H9 (cell line): ENCODE measurements at regions not wholly inside any gene's neighbourhood (a gene's known extent, or its start where the extent isn't known, plus 50 kb on each side); places are given as distances from the start of the nearest gene placed in this dataset.

Experiments
- DNase-seq: peaks from one replicate; pipeline ENCODE4 v3.0.0-alpha.2; 2017
- H2AFZ ChIP-seq: one replicate; pipeline ENCODE4 v1.6.1; 2013; ENCODE audit warnings: mild to moderate bottlenecking, low read length, control low read depth, moderate library complexity
- H2AK5ac ChIP-seq: 2 replicates; pipeline ENCODE4 v1.6.1; 2013; ENCODE audit warnings: low read length, control low read depth, mixed read lengths; ENCODE audit not compliant: insufficient read length
- H2BK120ac ChIP-seq: one replicate; pipeline ENCODE4 v1.6.1; 2013; ENCODE audit warnings: low read depth, mild to moderate bottlenecking, low read length, control low read depth, inconsistent platforms; ENCODE audit not compliant: poor library complexity, severe bottlenecking
- H2BK12ac ChIP-seq: 2 replicates; pipeline ENCODE4 v1.6.1; 2013; ENCODE audit warnings: low read length, control low read depth, mixed read lengths, low read depth; ENCODE audit not compliant: insufficient read length
- H2BK15ac ChIP-seq: 2 replicates; pipeline ENCODE4 v1.6.1; 2013; ENCODE audit warnings: low read depth, low read length, control low read depth
- H2BK20ac ChIP-seq: one replicate; pipeline ENCODE4 v1.6.1; 2013; ENCODE audit warnings: low read depth, mild to moderate bottlenecking, low read length, control low read depth, inconsistent platforms; ENCODE audit not compliant: poor library complexity, severe bottlenecking
- H2BK5ac ChIP-seq: 2 replicates; pipeline ENCODE4 v1.6.1; 2013; ENCODE audit warnings: low read length, control low read depth, mixed read lengths; ENCODE audit not compliant: insufficient read length
- H3K14ac ChIP-seq: 2 replicates; pipeline ENCODE4 v1.6.1; 2013; ENCODE audit warnings: low read length, control low read depth; ENCODE audit not compliant: insufficient read depth
- H3K18ac ChIP-seq: 2 replicates; pipeline ENCODE4 v1.6.1; 2013; ENCODE audit warnings: low read depth, mild to moderate bottlenecking, mixed read lengths, low read length, control low read depth; ENCODE audit not compliant: insufficient read length
- H3K23ac ChIP-seq: 2 replicates; pipeline ENCODE4 v1.6.1; 2013; ENCODE audit warnings: low read length, control low read depth, mixed read lengths, low read depth; ENCODE audit not compliant: insufficient read length
- H3K23me2 ChIP-seq: 2 replicates; pipeline ENCODE4 v1.6.1; 2013; ENCODE audit warnings: low read depth, mild to moderate bottlenecking, mixed read lengths, low read length, control low read depth; ENCODE audit not compliant: insufficient read length, poor library complexity, severe bottlenecking
- H3K27ac ChIP-seq: 2 replicates; pipeline ENCODE4 v1.5.1; 2013; ENCODE audit warnings: low read length, control low read depth, mixed read lengths, low read depth; ENCODE audit not compliant: insufficient read length
- H3K27me3 ChIP-seq: 2 replicates; pipeline ENCODE4 v1.6.1; 2013; ENCODE audit warnings: low read length, control low read depth, inconsistent platforms; ENCODE audit not compliant: insufficient read depth
- H3K4ac ChIP-seq: 2 replicates; pipeline ENCODE4 v1.6.1; 2013; ENCODE audit warnings: low read depth, mild to moderate bottlenecking, control low read depth, inconsistent platforms, low read length, moderate library complexity
- H3K4me1 ChIP-seq: 2 replicates; pipeline ENCODE4 v1.6.1; 2013; ENCODE audit warnings: low read length, control low read depth, inconsistent platforms; ENCODE audit not compliant: insufficient read depth
- H3K4me2 ChIP-seq: 2 replicates; pipeline ENCODE4 v1.6.1; 2013; ENCODE audit warnings: low read length, control low read depth, mixed read lengths; ENCODE audit not compliant: insufficient read length, insufficient read depth
- H3K56ac ChIP-seq: 2 replicates; pipeline ENCODE4 v1.6.1; 2013; ENCODE audit warnings: low read depth, mild to moderate bottlenecking, mixed read lengths, low read length, control low read depth; ENCODE audit not compliant: insufficient read length
- H3K79me1 ChIP-seq: 2 replicates; pipeline ENCODE4 v1.6.1; 2013; ENCODE audit warnings: low read depth, mild to moderate bottlenecking, moderate library complexity, low read length, control low read depth, inconsistent platforms; ENCODE audit not compliant: insufficient read depth, poor library complexity, severe bottlenecking
- H3K79me2 ChIP-seq: 2 replicates; pipeline ENCODE4 v1.6.1; 2013; ENCODE audit warnings: low read length, control low read depth, inconsistent platforms; ENCODE audit not compliant: insufficient read depth
- H3K9ac ChIP-seq: 2 replicates; pipeline ENCODE4 v1.6.1; 2013; ENCODE audit warnings: low read length, control low read depth, mixed read lengths; ENCODE audit not compliant: insufficient read length; ENCODE audit errors: extremely low read depth
- H3K9me3 ChIP-seq: one replicate; pipeline ENCODE4 v1.6.1; 2013; ENCODE audit warnings: low read depth, low read length, inconsistent platforms; ENCODE audit not compliant: control insufficient read depth
- H3T11ph ChIP-seq: one replicate; pipeline ENCODE4 v1.6.1; 2013; ENCODE audit warnings: mild to moderate bottlenecking, low read length, control low read depth, inconsistent platforms
- H4K20me1 ChIP-seq: one replicate; pipeline ENCODE4 v1.6.1; 2013; ENCODE audit not compliant: control insufficient read depth, insufficient read length, insufficient read depth
- H4K5ac ChIP-seq: 2 replicates; pipeline ENCODE4 v1.6.1; 2013; ENCODE audit warnings: low read depth, mild to moderate bottlenecking, mixed read lengths, low read length, control low read depth; ENCODE audit not compliant: insufficient read length
- H4K8ac ChIP-seq: replicated peaks from 2 replicates; pipeline ENCODE4 v1.6.1; 2013; ENCODE audit warnings: low read length, control low read depth, mixed read lengths, low read depth; ENCODE audit not compliant: insufficient read length
- H4K91ac ChIP-seq: 2 replicates; pipeline ENCODE4 v1.6.1; 2013; ENCODE audit warnings: low read depth, mild to moderate bottlenecking, moderate library complexity, mixed read lengths, low read length, control low read depth; ENCODE audit not compliant: insufficient read length
- H3K27ac Mint-ChIP-seq, 3 experiments: 2 replicates in 2 of 3; 3 replicates in 1 of 3; pipeline ENCODE4 v1.8.0; 2020 to 2021; ENCODE audit warnings: mixed read lengths in 3 of 3, mild to moderate bottlenecking in 1 of 3, moderate library complexity in 1 of 3
- H3K27me3 Mint-ChIP-seq: 2 replicates; pipeline ENCODE4 v1.8.0; 2021; ENCODE audit warnings: low read depth, mild to moderate bottlenecking, moderate library complexity, mixed read lengths
- H3K36me3 Mint-ChIP-seq, 3 experiments: 2 replicates in 2 of 3; 3 replicates in 1 of 3; pipeline ENCODE4 v1.8.0; 2020 to 2021; ENCODE audit warnings: low read depth in 3 of 3, mixed read lengths in 3 of 3; ENCODE audit not compliant: insufficient read depth in 1 of 3
- H3K4me1 Mint-ChIP-seq, 2 experiments: 2 replicates each; pipeline ENCODE4 v1.8.0; 2020; ENCODE audit warnings: mixed read lengths in 2 of 2
- H3K4me3 Mint-ChIP-seq, 2 experiments: 2 replicates in 1 of 2; 3 replicates in 1 of 2; pipeline ENCODE4 v1.8.0; 2020 to 2021; ENCODE audit warnings: mild to moderate bottlenecking in 2 of 2, mixed read lengths in 2 of 2, moderate library complexity in 1 of 2
- H3K9me3 Mint-ChIP-seq, 2 experiments: 2 replicates in 1 of 2; 3 replicates in 1 of 2; pipeline ENCODE4 v1.8.0; 2020; ENCODE audit warnings: mild to moderate bottlenecking in 2 of 2, mixed read lengths in 2 of 2, moderate library complexity in 1 of 2
- WGBS: extraction: QIAGEN DNeasy Blood & Tissue Kit; methylation state at CpG from one replicate; pipeline ENCODE4 v1.1.7; 2013; ENCODE audit warnings: missing lambda C conversion rate, low lambda C conversion rate, mixed read lengths; ENCODE audit not compliant: insufficient read length; ENCODE audit errors: extremely low coverage; 5-methylcytosine and 5-hydroxymethylcytosine counted together
- TF ChIP-seq, protein P1 (sequence below): fragments of 200-600 bp; sonication (generic); conservative IDR thresholded peaks from 3 replicates; pipeline ENCODE4 v1.8.0; 2021; ENCODE audit warnings: antibody characterized with exemption, mild to moderate bottlenecking

GRCh38 chr16:11409398-11409797, 64.1 kb downstream of the RMI2 start:
- Histone ChIP-seq H3K23ac (no peak overlapping the region), H3K56ac (no peak overlapping the region), H4K8ac (no peak overlapping the region), H3K18ac (no peak overlapping the region), H2BK20ac (no peak overlapping the region), H3K4me2 (no peak overlapping the region), H4K5ac (no peak overlapping the region), H3T11ph (no peak overlapping the region), H2AK5ac (no peak overlapping the region), H3K23me2 (no peaks in the 10 kb centered on the region), H3K27me3 (no peaks in the 10 kb centered on the region), H2BK15ac (no peak overlapping the region), H3K79me1 (no peaks in the 10 kb centered on the region), H2AFZ (no peak overlapping the region), H3K79me2 (no peaks in the 10 kb centered on the region), H3K4ac (no peak overlapping the region), H3K9ac (no peak overlapping the region), H3K4me1 (no peaks in the 10 kb centered on the region), H3K9me3 (no peaks in the 10 kb centered on the region), H2BK5ac (no peak overlapping the region), H3K14ac (no peak overlapping the region), H2BK12ac (no peak overlapping the region), H4K91ac (no peak overlapping the region), H4K20me1 (no peaks in the 10 kb centered on the region), H2BK120ac (no peak overlapping the region), H3K27ac (no peak overlapping the region)
- Mint-ChIP-seq H3K9me3 (peaks cover 0 to 4% of the 10 kb centered on the region in 2 experiments; a peak in 3 of 5 replicates), H3K27me3 (no peaks in the 10 kb centered on the region; the same call in 1 of the 2 replicates), H3K4me3 (no peak overlapping the region), H3K36me3 (no peaks in the 10 kb centered on the region), H3K4me1 (peaks cover 2 to 4% of the 10 kb centered on the region in 2 experiments; a peak in 3 of 4 replicates), H3K27ac (no peak overlapping the region)
- TF ChIP-seq, protein P1, sequence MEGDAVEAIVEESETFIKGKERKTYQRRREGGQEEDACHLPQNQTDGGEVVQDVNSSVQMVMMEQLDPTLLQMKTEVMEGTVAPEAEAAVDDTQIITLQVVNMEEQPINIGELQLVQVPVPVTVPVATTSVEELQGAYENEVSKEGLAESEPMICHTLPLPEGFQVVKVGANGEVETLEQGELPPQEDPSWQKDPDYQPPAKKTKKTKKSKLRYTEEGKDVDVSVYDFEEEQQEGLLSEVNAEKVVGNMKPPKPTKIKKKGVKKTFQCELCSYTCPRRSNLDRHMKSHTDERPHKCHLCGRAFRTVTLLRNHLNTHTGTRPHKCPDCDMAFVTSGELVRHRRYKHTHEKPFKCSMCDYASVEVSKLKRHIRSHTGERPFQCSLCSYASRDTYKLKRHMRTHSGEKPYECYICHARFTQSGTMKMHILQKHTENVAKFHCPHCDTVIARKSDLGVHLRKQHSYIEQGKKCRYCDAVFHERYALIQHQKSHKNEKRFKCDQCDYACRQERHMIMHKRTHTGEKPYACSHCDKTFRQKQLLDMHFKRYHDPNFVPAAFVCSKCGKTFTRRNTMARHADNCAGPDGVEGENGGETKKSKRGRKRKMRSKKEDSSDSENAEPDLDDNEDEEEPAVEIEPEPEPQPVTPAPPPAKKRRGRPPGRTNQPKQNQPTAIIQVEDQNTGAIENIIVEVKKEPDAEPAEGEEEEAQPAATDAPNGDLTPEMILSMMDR, result no peak
- WGBS, result no CpG with 5 or more reads among the region's 6 CpGs
- no peak for DNase-seq
